ENCODE measurements at regions not wholly inside any gene's neighbourhood (a gene's known extent, or its start where the extent isn't known, plus 50 kb on each side); places are given as distances from the start of the nearest gene placed in this dataset.

- ChIA-PET CTCF (no interaction called here), POLR2A (ENCODE audit: low non-redundant PET) (no interaction called here)
- H3K27ac ChIP-seq = no peak overlapping the region
- DNase-seq (ENCODE audit: low spot score) = no peak
- no peak for TF ChIP-seq CTCF (conservative IDR thresholded peaks at IDR 0.05; ENCODE audit: low read depth)
These were observed 242.2 kb upstream of the MIR17HG start for GRCh38 chr13:91105270-91105669.

- no peak for TF ChIP-seq CTCF (conservative IDR thresholded peaks at IDR 0.05; ENCODE audit: low read depth)
- CTCF ChIA-PET = no interaction called here
- no peak overlapping the region for H3K27ac ChIP-seq
- no peak for DNase-seq (ENCODE audit: low spot score)
- POLR2A ChIA-PET (ENCODE audit: low non-redundant PET) = no interaction called here
These were observed 240.9 kb upstream of the MIR17HG start for GRCh38 chr13:91106565-91106964.

- TF ChIP-seq CTCF (conservative IDR thresholded peaks at IDR 0.05; ENCODE audit: low read depth) = no peak
- no peak overlapping the region for H3K27ac ChIP-seq
- ChIA-PET CTCF (no interaction called here), POLR2A (ENCODE audit: low non-redundant PET) (no interaction called here)
- DNase-seq (ENCODE audit: low spot score) = no peak
These were observed 239.2 kb upstream of the MIR17HG start for GRCh38 chr13:91108315-91108714.

- no peak for DNase-seq (ENCODE audit: low spot score)
- POLR2A ChIA-PET (ENCODE audit: low non-redundant PET) = no interaction called here
- CTCF ChIA-PET = no interaction called here
These were observed 235.8 kb upstream of the MIR17HG start for GRCh38 chr13:91111476-91112200.

GRCh38 chr13:91112201-91112923, 235.1 kb upstream of the MIR17HG start:
- ChIA-PET CTCF (interaction anchor here (0.6 kb wide), 1 partner anchor 97 kb away, joined by 8 read pairs; no protein-coding TSS in a partner anchor), POLR2A (ENCODE audit: low non-redundant PET) (no interaction called here)
- no peak for TF ChIP-seq CTCF (conservative IDR thresholded peaks at IDR 0.05; ENCODE audit: low read depth)
- no peak overlapping the region for H3K27ac ChIP-seq
- no peak for DNase-seq (ENCODE audit: low spot score)

More at GRCh38 chr13:91111476-91112200, 235.8 kb upstream of the MIR17HG start:
- TF ChIP-seq CTCF (conservative IDR thresholded peaks at IDR 0.05; ENCODE audit: low read depth) = no peak
- no peak overlapping the region for H3K27ac ChIP-seq

GRCh38 chr13:91112924-91113277, 234.6 kb upstream of the MIR17HG start:
- H3K27ac ChIP-seq = no peak overlapping the region
- POLR2A ChIA-PET (ENCODE audit: low non-redundant PET) = no interaction called here
- CTCF ChIA-PET = interaction anchor here (0.6 kb wide), 1 partner anchor 96 kb away, joined by 8 read pairs; no protein-coding TSS in a partner anchor
- no peak for TF ChIP-seq CTCF (conservative IDR thresholded peaks at IDR 0.05; ENCODE audit: low read depth)
- DNase-seq (ENCODE audit: low spot score) = no peak

All from RWPE1 (cell line).